K562 (cell line): ENCODE measurements at regions not wholly inside any gene's neighbourhood (a gene's known extent, or its start where the extent isn't known, plus 50 kb on each side); places are given as distances from the start of the nearest gene placed in this dataset.

Experiments
- ATAC-seq: fragments of 200-7000 bp; cut with Tn5 transposase; 3 replicates; pipeline ENCODE4 v1.9.1; 2020; ENCODE audit warnings: moderate library complexity
- BruUV-seq: library from RNA; stranded (reverse); fragments of 400-500 nt; replicated peaks from 2 replicates; lab custom pipeline; 2021; lab: Mats Ljungman, UMichigan
- CTCF ChIA-PET: fragments of 300-600 bp; formaldehyde crosslinking; extraction: SDS; loops from one replicate; lab custom pipeline; 2021; ENCODE audit warnings: low intra/inter-chr PET ratio; lab: Yijun Ruan, JAX
- POLR2A ChIA-PET: fragments of 300-600, 350-650 bp; sonication (Branson Sonifier 250); formaldehyde crosslinking; extraction: SDS; loops from one replicate; lab custom pipeline; 2021; ENCODE audit warnings: antibody characterized with exemption, inconsistent platforms; lab: Yijun Ruan, JAX
- DNase-seq, 4 experiments: peaks; one replicate each; pipeline versions ENCODE4 v3.0.0 to v3.0.0-alpha.2; 2011 to 2018; ENCODE audit warnings: low spot score in 3 of 4, mixed read lengths in 3 of 4; ENCODE audit errors: extremely low read depth in 1 of 4
- FAIRE-seq: peaks from 2 replicates; lab custom pipeline; 2011; peaks lifted over from hg19 to GRCh38; lab: Jason Lieb, UNC
- H2AFZ ChIP-seq: 2 replicates; pipeline ENCODE4 v1.6.0; 2011; ENCODE audit warnings: low read depth, low read length, control low read depth, inconsistent platforms
- H3K27ac ChIP-seq: fragments of 200-600 bp; 3 replicates; pipeline ENCODE4 v1.8.0; 2011; ENCODE audit warnings: low read depth, mild to moderate bottlenecking, control low read depth, inconsistent platforms, low read length, moderate library complexity, mixed read lengths; ENCODE audit errors: extremely low read depth
- H3K27me3 ChIP-seq, 2 experiments: fragments of 300-600 bp in 1 of 2; 2 replicates in 1 of 2; 3 replicates in 1 of 2; pipeline versions ENCODE4 v1.6.0 to v1.8.0; 2011; ENCODE audit warnings: inconsistent platforms in 2 of 2, low read length in 2 of 2, mild to moderate bottlenecking in 1 of 2, mixed read lengths in 1 of 2, moderate library complexity in 1 of 2; ENCODE audit not compliant: control insufficient read depth in 2 of 2, insufficient read depth in 2 of 2
- H3K36me3 ChIP-seq: fragments of 300-600 bp; 3 replicates; pipeline ENCODE4 v1.8.0; 2011; ENCODE audit warnings: mild to moderate bottlenecking, low read length, inconsistent platforms; ENCODE audit not compliant: control insufficient read depth, insufficient read depth
- H3K4me1 ChIP-seq, 2 experiments: fragments of 200-600 bp in 1 of 2; replicated peaks in 1 of 2; 2 replicates in 1 of 2; 3 replicates in 1 of 2; pipeline versions ENCODE4 v1.5.1 to v1.8.0; 2011; ENCODE audit warnings: inconsistent platforms in 2 of 2, low read length in 2 of 2, mild to moderate bottlenecking in 1 of 2, mixed read lengths in 1 of 2, moderate library complexity in 1 of 2; ENCODE audit not compliant: control insufficient read depth in 2 of 2, insufficient read depth in 2 of 2
- H3K4me2 ChIP-seq: 2 replicates; pipeline ENCODE4 v1.6.1; 2011; ENCODE audit warnings: low read length, control low read depth, inconsistent platforms, mixed read lengths; ENCODE audit not compliant: insufficient read depth
- H3K4me3 ChIP-seq: fragments of 200-600 bp; sonication (generic), shearing (Covaris generic); 2 replicates; pipeline ENCODE4 v1.5.1; 2016; ENCODE audit warnings: control low read depth, inconsistent platforms
- H3K79me2 ChIP-seq: fragments of 200-600 bp; 3 replicates; pipeline ENCODE4 v1.8.0; 2011; ENCODE audit warnings: low read length, inconsistent platforms; ENCODE audit not compliant: control insufficient read depth, insufficient read depth
- H3K9ac ChIP-seq, 2 experiments: 2 replicates each; pipeline versions ENCODE4 v1.6.0 to v1.6.1; 2011; ENCODE audit warnings: low read depth in 2 of 2, low read length in 2 of 2, control low read depth in 1 of 2, inconsistent platforms in 1 of 2, mild to moderate bottlenecking in 1 of 2, mixed read lengths in 1 of 2; ENCODE audit not compliant: insufficient read depth in 1 of 2
- H3K9me1 ChIP-seq: one replicate; pipeline ENCODE4 v1.6.0; 2011; ENCODE audit warnings: inconsistent platforms, mild to moderate bottlenecking, low read length, moderate library complexity; ENCODE audit not compliant: control insufficient read depth, insufficient read depth
- H3K9me3 ChIP-seq: replicated peaks from 2 replicates; pipeline ENCODE4 v1.5.1; 2011; ENCODE audit warnings: low read depth, low read length, inconsistent platforms; ENCODE audit not compliant: control insufficient read depth, insufficient read depth
- H4K20me1 ChIP-seq: replicated peaks from 2 replicates; pipeline ENCODE4 v1.6.1; 2011; ENCODE audit warnings: low read length, inconsistent platforms, mixed read lengths; ENCODE audit not compliant: control insufficient read depth, insufficient read depth
- ARID1B ChIP-seq: fragments of 450-650 bp; IDR thresholded peaks from 2 replicates; pipeline ENCODE4 v1.6.1; 2016; ENCODE audit warnings: antibody characterized with exemption, mild to moderate bottlenecking, inconsistent platforms
- ATF1 ChIP-seq, 2 experiments: fragments of 450-650 bp in 1 of 2; IDR thresholded peaks; 2 replicates each; pipeline ENCODE4 v1.6.1; 2016; ENCODE audit warnings: missing compliant biosample characterization in 1 of 2, missing genetic modification characterization in 1 of 2
- IRF2 ChIP-seq: sonication (generic); formaldehyde crosslinking; IDR thresholded peaks from 2 replicates; pipeline ENCODE4 v1.8.1; 2022; ENCODE audit warnings: mild to moderate bottlenecking, missing genetic modification reagents
- NCOA6 ChIP-seq: fragments of 450-650 bp; IDR thresholded peaks from 2 replicates; pipeline ENCODE4 v1.6.1; 2017; ENCODE audit warnings: mild to moderate bottlenecking
- NFE2 ChIP-seq: IDR thresholded peaks from 2 replicates; pipeline ENCODE4 v1.6.1; 2014; ENCODE audit warnings: antibody characterized with exemption, low read depth
- NR1H2 ChIP-seq: sonication (generic); formaldehyde crosslinking; IDR thresholded peaks from 2 replicates; pipeline ENCODE4 v1.4.0; 2020; ENCODE audit warnings: mild to moderate bottlenecking, missing genetic modification reagents
- POLR2B ChIP-seq: fragments of 450-650 bp; IDR thresholded peaks from 2 replicates; pipeline ENCODE4 v1.6.1; 2018; ENCODE audit warnings: low read depth; ENCODE audit not compliant: partially characterized antibody
- SMAD4 ChIP-seq: fragments of 250-450 bp; sonication (Bioruptor Pico); conservative IDR thresholded peaks from 2 replicates; pipeline ENCODE4 v1.8.0; 2021; ENCODE audit warnings: inconsistent platforms, mild to moderate bottlenecking, moderate library complexity
- XRCC3 ChIP-seq: fragments of 450-650 bp; IDR thresholded peaks from 2 replicates; pipeline ENCODE4 v1.6.1; 2017; ENCODE audit warnings: mild to moderate bottlenecking, moderate library complexity
- ZKSCAN3 ChIP-seq: fragments of 250-450 bp; sonication (Bioruptor Pico); IDR thresholded peaks from 2 replicates; pipeline ENCODE4 v1.4.0; 2020
- WGBS: fragments of 100-300 bp; shearing (Covaris generic); methylation state at CpG from one replicate; pipeline ENCODE4 v1.1.6; 2016; ENCODE audit warnings: low coverage, mixed read lengths; ENCODE audit not compliant: insufficient coverage; ENCODE audit errors: missing lambda C conversion rate; 5-methylcytosine and 5-hydroxymethylcytosine counted together
- in situ Hi-C: fragments of 300-500 bp; cut with MboI; formaldehyde crosslinking; loops from 4 replicates; pipeline ENCODE4 v1.15.0; 2018; ENCODE audit warnings: inconsistent platforms, mixed read lengths
- intact Hi-C: fragments of 100-400 bp; cut with micrococcal nuclease; formaldehyde crosslinking; loops from 2 replicates; pipeline ENCODE4 v1.14.2; 2022

DNA sequence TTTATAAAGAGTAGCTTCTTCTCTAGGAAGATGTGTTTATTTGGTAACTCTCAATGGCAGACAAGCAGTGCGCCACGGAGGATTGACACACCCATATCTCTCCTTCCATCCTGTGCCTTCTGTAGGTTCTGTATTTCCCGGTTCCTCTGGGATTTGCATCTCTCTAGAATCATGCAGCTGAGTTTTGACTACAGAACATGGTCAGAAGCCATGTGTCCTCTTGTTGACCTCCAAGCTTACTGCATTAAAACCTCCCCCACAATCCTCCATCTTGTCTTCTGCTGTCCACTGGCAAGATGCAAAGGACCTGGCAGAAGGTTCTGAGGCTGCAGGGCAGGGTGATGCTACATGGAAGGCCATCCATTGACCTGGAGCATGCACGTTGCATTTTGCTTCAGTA, 482.0 kb downstream of the DMRT2 start:
- no peaks in the 10 kb centered on the region for H3K27me3 ChIP-seq
- H3K9me1 ChIP-seq, result no peaks in the 10 kb centered on the region
- no peaks in the 10 kb centered on the region for H3K4me1 ChIP-seq
- no peak for ATAC-seq
- no peak overlapping the region for H3K4me2 ChIP-seq
- H3K9ac ChIP-seq, result no peak overlapping the region
- ChIA-PET CTCF (no interaction called here), POLR2A (no interaction called here)
- BruUV-seq, result no TSS peak
- H3K27ac ChIP-seq, result no peak overlapping the region
- intact Hi-C loops, result no loop called here
- TF ChIP-seq SMAD4 (CRISPR knock-in tag) (no peak), XRCC3 (no peak), NCOA6 (no peak), ATF1 (CRISPR knock-in tag; IDR thresholded peaks at IDR 0.05) (no peak), ATF1 (tag; IDR thresholded peaks at IDR 0.05) (no peak), NFE2 (no peak)
- 2% methylated on average over 4 of the region's 4 CpGs for WGBS
- H3K36me3 ChIP-seq, result no peaks in the 10 kb centered on the region
- no peak overlapping the region for H3K4me3 ChIP-seq
- no peak for DNase-seq
- no peaks in the 10 kb centered on the region for H4K20me1 ChIP-seq
- no peak overlapping the region for H2AFZ ChIP-seq
- in situ Hi-C loops, result no loop called here
- no peaks in the 10 kb centered on the region for H3K9me3 ChIP-seq
- no peak for FAIRE-seq
- no peaks in the 10 kb centered on the region for H3K79me2 ChIP-seq

DNA sequence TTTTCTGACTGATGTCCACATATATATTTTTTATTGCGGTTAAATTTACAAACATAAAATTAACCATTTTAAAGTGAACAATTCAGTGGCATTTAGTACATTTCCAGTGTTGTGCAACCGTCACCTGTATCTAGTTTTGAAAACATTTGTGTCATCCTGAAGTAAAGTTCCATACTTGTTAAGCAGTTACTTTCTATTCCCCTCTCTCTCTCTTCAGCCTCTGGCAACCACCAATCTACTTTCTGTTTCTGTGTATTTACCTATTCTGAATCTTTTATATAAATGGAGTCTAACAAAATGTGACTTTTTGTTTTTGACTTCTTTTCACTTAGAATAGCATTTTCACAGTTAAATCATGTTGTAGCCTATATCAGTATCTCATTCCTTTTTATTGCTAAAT, 480.1 kb upstream of the SMARCA2 start:
- Histone ChIP-seq H3K9me1 (no peaks in the 10 kb centered on the region), H2AFZ (no peak overlapping the region), H3K9ac (no peak overlapping the region), H4K20me1 (no peaks in the 10 kb centered on the region), H3K9me3 (no peaks in the 10 kb centered on the region; the same call in 1 of the 2 replicates), H3K27me3 (no peaks in the 10 kb centered on the region), H3K36me3 (no peaks in the 10 kb centered on the region), H3K27ac (no peak overlapping the region), H3K4me3 (no peak overlapping the region), H3K4me1 (no peaks in the 10 kb centered on the region), H3K79me2 (no peaks in the 10 kb centered on the region), H3K4me2 (no peak overlapping the region)
- ChIA-PET CTCF (no interaction called here), POLR2A (no interaction called here)
- in situ Hi-C loops, result no loop called here
- WGBS, result 0% methylated on average over 2 of the region's 2 CpGs
- no peak for TF ChIP-seq POLR2B
- no peak for TF ChIP-seq ZKSCAN3 (CRISPR knock-in tag)
- TF ChIP-seq ARID1B, result no peak
- TF ChIP-seq NR1H2, result no peak
- no peak for TF ChIP-seq IRF2 (CRISPR knock-in tag)
- no peak for DNase-seq
- no TSS peak for BruUV-seq
- intact Hi-C loops, result no loop called here
- FAIRE-seq, result no peak
- ATAC-seq, result no peak
